Uterus (tissue), 3 donors: ENCODE measurements at regions not wholly inside any gene's neighbourhood (a gene's known extent, or its start where the extent isn't known, plus 50 kb on each side); places are given as distances from the start of the nearest gene placed in this dataset.

Experiments
- DNase-seq, 2 donors: peaks; one replicate each; pipeline ENCODE4 v3.0.0-alpha.2; 2019 to 2020
- H3K27ac ChIP-seq, 2 donors: fragments of 200-600 bp; sonication (generic); 1 replicate in 1 of 2; 2 replicates in 1 of 2; pipeline ENCODE4 v1.5.1; 2016 to 2018
- H3K27me3 ChIP-seq, 2 donors: fragments of 200-600 bp; sonication (generic); one replicate each; pipeline ENCODE4 v1.5.1; 2018 to 2019; ENCODE audit warnings: control low read depth in 1 of 2
- H3K36me3 ChIP-seq, 2 donors: fragments of 200-600 bp; sonication (generic); one replicate each; pipeline ENCODE4 v1.5.1; 2019; ENCODE audit warnings: control low read depth in 1 of 2
- H3K4me1 ChIP-seq, 2 donors: fragments of 200-600 bp; sonication (generic); one replicate each; pipeline ENCODE4 v1.5.1; 2018 to 2019; ENCODE audit warnings: control low read depth in 1 of 2
- H3K4me3 ChIP-seq, 2 donors: fragments of 200-600 bp; sonication (generic); 1 replicate in 1 of 2; 2 replicates in 1 of 2; pipeline ENCODE4 v1.5.1; 2018 to 2019; ENCODE audit warnings: mild to moderate bottlenecking in 1 of 2
- H3K9me3 ChIP-seq, 2 donors: fragments of 200-600 bp; sonication (generic); one replicate each; pipeline ENCODE4 v1.5.1; 2019; ENCODE audit warnings: control low read depth in 1 of 2
- POLR2A ChIP-seq, 2 donors: fragments of 450-650 bp; IDR thresholded peaks; one replicate each; pipeline ENCODE4 v1.6.1; 2016; ENCODE audit warnings: antibody characterized with exemption in 2 of 2, mild to moderate bottlenecking in 1 of 2, moderate library complexity in 1 of 2
- intact Hi-C: fragments of 100-400 bp; cut with DNase I; formaldehyde crosslinking; loops from one replicate; pipeline ENCODE4 v1.15.1; 2023; ENCODE audit warnings: low total_unique reads
- TF ChIP-seq, protein P1 (sequence below), 4 experiments: fragments of 200-600 bp in 2 of 4; fragments of 450-650 bp in 2 of 4; sonication (generic) in 2 of 4; IDR thresholded peaks; one replicate each; pipeline ENCODE4 v1.5.1; 2016 to 2019; ENCODE audit warnings: antibody characterized with exemption in 4 of 4, mild to moderate bottlenecking in 2 of 4, moderate library complexity in 1 of 4
- donor health status: DM: yes; HTN: yes; CAD: no.

- Histone ChIP-seq H3K9me3 (no peaks in the 10 kb centered on the region), H3K4me1 (no peaks in the 10 kb centered on the region), H3K36me3 (no peaks in the 10 kb centered on the region), H3K27me3 (no peaks in the 10 kb centered on the region), H3K27ac (no peak overlapping the region), H3K4me3 (no peak overlapping the region)
- intact Hi-C loops: no loop called here
- TF ChIP-seq, protein P1, sequence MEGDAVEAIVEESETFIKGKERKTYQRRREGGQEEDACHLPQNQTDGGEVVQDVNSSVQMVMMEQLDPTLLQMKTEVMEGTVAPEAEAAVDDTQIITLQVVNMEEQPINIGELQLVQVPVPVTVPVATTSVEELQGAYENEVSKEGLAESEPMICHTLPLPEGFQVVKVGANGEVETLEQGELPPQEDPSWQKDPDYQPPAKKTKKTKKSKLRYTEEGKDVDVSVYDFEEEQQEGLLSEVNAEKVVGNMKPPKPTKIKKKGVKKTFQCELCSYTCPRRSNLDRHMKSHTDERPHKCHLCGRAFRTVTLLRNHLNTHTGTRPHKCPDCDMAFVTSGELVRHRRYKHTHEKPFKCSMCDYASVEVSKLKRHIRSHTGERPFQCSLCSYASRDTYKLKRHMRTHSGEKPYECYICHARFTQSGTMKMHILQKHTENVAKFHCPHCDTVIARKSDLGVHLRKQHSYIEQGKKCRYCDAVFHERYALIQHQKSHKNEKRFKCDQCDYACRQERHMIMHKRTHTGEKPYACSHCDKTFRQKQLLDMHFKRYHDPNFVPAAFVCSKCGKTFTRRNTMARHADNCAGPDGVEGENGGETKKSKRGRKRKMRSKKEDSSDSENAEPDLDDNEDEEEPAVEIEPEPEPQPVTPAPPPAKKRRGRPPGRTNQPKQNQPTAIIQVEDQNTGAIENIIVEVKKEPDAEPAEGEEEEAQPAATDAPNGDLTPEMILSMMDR (IDR thresholded peaks at IDR 0.05): no peak
- TF ChIP-seq POLR2A (IDR thresholded peaks at IDR 0.05): no peak
- DNase-seq: no peak
These were observed 64.0 kb upstream of the ANKRD1 start for GRCh38 chr10:90984898-90985297.

DNA sequence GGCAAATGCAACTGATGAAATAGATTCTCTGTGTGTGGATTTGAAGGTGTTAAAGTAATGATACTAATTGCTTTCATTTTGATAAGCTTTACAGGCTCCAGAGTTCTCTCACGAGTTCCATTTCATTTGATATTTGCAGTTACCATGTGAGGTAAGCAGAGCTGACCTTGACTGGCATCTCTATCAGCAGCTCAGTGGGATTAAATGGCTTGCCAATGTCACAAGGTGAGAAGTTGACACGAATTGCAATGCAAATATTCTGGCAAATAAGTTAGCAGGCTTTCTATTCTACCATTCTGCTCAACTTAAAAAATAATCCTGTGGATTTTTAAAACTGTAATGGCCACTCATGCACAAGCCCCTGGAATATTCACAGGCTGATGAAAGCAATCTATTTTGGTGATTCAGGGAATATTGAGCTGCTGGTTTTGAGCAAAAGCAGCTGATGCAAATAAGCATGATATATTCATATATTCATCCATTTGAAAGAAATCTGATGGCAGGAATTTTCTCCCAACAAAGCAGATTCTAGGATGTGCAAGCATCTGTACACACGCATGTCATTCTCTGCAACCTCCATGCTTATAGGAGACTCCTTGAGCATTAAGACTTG lies 64.5 kb upstream of the ANKRD1 start:
- no peaks in the 10 kb centered on the region for H3K9me3 ChIP-seq
- H3K27me3 ChIP-seq: no peaks in the 10 kb centered on the region
- TF ChIP-seq, protein P1 (IDR thresholded peaks at IDR 0.05): no peak
- no peak for TF ChIP-seq POLR2A (IDR thresholded peaks at IDR 0.05)
- DNase-seq: no peak
- H3K36me3 ChIP-seq: no peaks in the 10 kb centered on the region
- no peak overlapping the region for H3K4me3 ChIP-seq
- H3K4me1 ChIP-seq: no peaks in the 10 kb centered on the region
- H3K27ac ChIP-seq: no peak overlapping the region
- intact Hi-C loops: no loop called here

- DNase-seq: no peak
- Histone ChIP-seq H3K4me3 (no peak overlapping the region), H3K9me3 (no peaks in the 10 kb centered on the region), H3K4me1 (no peaks in the 10 kb centered on the region), H3K27ac (no peak overlapping the region), H3K36me3 (no peaks in the 10 kb centered on the region), H3K27me3 (no peaks in the 10 kb centered on the region)
- no peak for TF ChIP-seq POLR2A (IDR thresholded peaks at IDR 0.05)
- TF ChIP-seq, protein P1 (IDR thresholded peaks at IDR 0.05): no peak
- intact Hi-C loops: no loop called here
These were observed 65.4 kb upstream of the ANKRD1 start for GRCh38 chr10:90986136-90986760.

DNA sequence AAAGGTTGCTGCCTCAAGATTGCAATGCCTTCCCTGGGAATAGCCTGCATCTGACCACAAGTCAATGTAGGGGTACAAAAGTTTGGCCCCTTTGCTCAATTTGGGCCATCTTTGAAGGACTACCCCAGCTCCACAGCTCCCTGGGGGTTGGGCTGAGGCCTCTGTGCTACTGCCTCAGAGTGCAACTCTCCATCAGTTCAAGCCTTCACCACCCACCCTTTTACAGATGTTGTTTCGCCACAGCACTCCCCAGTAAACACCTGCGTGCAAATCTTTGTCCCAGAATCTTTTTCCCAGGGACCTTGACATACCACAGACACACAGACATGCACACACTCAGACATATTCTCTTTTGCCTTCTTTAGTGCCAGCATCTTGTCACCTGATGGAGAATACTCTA lies 66.0 kb upstream of the ANKRD1 start:
- intact Hi-C loops: no loop called here
- TF ChIP-seq, protein P1 (IDR thresholded peaks at IDR 0.05): no peak
- TF ChIP-seq POLR2A (IDR thresholded peaks at IDR 0.05): no peak

DNA sequence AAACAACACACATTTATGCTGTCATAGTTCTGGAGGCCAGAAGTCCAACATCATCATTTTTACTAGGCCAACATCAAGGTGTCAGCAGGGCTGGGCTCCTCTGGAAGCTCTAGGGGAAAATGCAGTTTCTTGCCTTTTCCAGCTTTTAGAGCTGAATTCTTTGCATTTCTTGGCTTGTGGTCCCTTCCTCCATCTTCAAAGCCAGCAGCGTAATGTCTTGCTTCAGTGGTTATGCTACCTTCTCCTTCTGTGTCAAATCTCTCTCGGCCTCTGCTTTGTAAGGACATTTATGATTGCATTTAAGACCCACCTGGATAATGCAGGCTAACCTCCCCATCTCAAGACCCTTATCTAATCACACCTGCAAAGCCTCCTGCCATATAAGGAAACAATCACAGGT lies 66.5 kb upstream of the ANKRD1 start:
- intact Hi-C loops: no loop called here
- no peaks in the 10 kb centered on the region for H3K9me3 ChIP-seq
- DNase-seq: no peak
- no peaks in the 10 kb centered on the region for H3K27me3 ChIP-seq
- no peak for TF ChIP-seq POLR2A (IDR thresholded peaks at IDR 0.05)
- TF ChIP-seq, protein P1 (IDR thresholded peaks at IDR 0.05): no peak
- no peaks in the 10 kb centered on the region for H3K4me1 ChIP-seq
- no peaks in the 10 kb centered on the region for H3K36me3 ChIP-seq
- H3K4me3 ChIP-seq: no peak overlapping the region
- no peak overlapping the region for H3K27ac ChIP-seq

More for the DNA sequence above, 66.0 kb upstream of the ANKRD1 start:
- Histone ChIP-seq H3K9me3 (no peaks in the 10 kb centered on the region), H3K36me3 (no peaks in the 10 kb centered on the region), H3K27me3 (no peaks in the 10 kb centered on the region), H3K27ac (no peak overlapping the region), H3K4me3 (no peak overlapping the region), H3K4me1 (no peaks in the 10 kb centered on the region)
- no peak for DNase-seq
